K562 (cell line): ENCODE measurements at regions not wholly inside any gene's neighbourhood (a gene's known extent, or its start where the extent isn't known, plus 50 kb on each side); places are given as distances from the start of the nearest gene placed in this dataset.

Experiments
- DACH1 ChIP-seq: fragments of 450-650 bp; IDR thresholded peaks from 2 replicates; pipeline ENCODE4 v1.6.1; 2018; ENCODE audit not compliant: partially characterized antibody
- ILK ChIP-seq: fragments of 450-650 bp; IDR thresholded peaks from 2 replicates; pipeline ENCODE4 v1.6.1; 2016; ENCODE audit warnings: missing genetic modification characterization, low read depth, mild to moderate bottlenecking, missing compliant biosample characterization, moderate library complexity, borderline replicate concordance
- MGA ChIP-seq: fragments of 450-650 bp; IDR thresholded peaks from 2 replicates; pipeline ENCODE4 v1.6.1; 2016; ENCODE audit warnings: mild to moderate bottlenecking, moderate library complexity
- NR2F6 ChIP-seq: fragments of 450-650 bp; formaldehyde crosslinking; IDR thresholded peaks from 2 replicates; pipeline ENCODE4 v1.4.0; 2020; ENCODE audit warnings: mild to moderate bottlenecking
- POLR2H ChIP-seq: IDR thresholded peaks from 2 replicates; pipeline ENCODE4 v1.6.1; 2016; ENCODE audit warnings: missing genetic modification characterization, low read depth, mild to moderate bottlenecking, control low read depth, missing compliant biosample characterization, moderate library complexity
- RNF219 ChIP-seq: fragments of 250-450 bp; sonication (Bioruptor Pico); IDR thresholded peaks from 2 replicates; pipeline ENCODE4 v1.5.0; 2022; ENCODE audit warnings: mild to moderate bottlenecking
- SNRNP70 ChIP-seq: fragments of 200-400 bp; formaldehyde crosslinking; optimal IDR thresholded peaks from 2 replicates; pipeline ENCODE3; 2017; ENCODE audit warnings: low read depth, low read length
- ZBTB33 ChIP-seq: sonication (generic); formaldehyde crosslinking; IDR thresholded peaks from 2 replicates; pipeline ENCODE4 v1.8.1; 2023; ENCODE audit warnings: mild to moderate bottlenecking, missing genetic modification reagents
- ZFX ChIP-seq: sonication (generic); formaldehyde crosslinking; IDR thresholded peaks from 2 replicates; pipeline ENCODE4 v1.8.0; 2022; ENCODE audit warnings: mild to moderate bottlenecking, missing genetic modification reagents, moderate library complexity
- ZNF197 ChIP-seq: fragments of 200-800 bp; sonication (Bioruptor generic); IDR thresholded peaks from 2 replicates; pipeline ENCODE4 v1.6.1; 2016; ENCODE audit warnings: low read depth, missing genetic modification characterization, missing compliant biosample characterization
- ZNF24 ChIP-seq: fragments of 450-650 bp; IDR thresholded peaks from 2 replicates; pipeline ENCODE4 v1.6.1; 2016

GRCh38 chr15:67900621-67901147 is 60.8 kb upstream of the RNU6-1 start (continued):
- TF ChIP-seq MGA (no peak), RNF219 (CRISPR knock-in tag) (no peak), POLR2H (tag) (peak; percentile 93), ZNF197 (CRISPR knock-in tag) (peak; percentile 99), DACH1 (no peak), ILK (tag) (peak; percentile 97), SNRNP70 (no peak), ZFX (CRISPR knock-in tag) (no peak), ZNF24 (no peak), ZBTB33 (no peak), NR2F6 (0 out of 2 replicates have a peak, but pooled peaks have one; percentile 51)
